ELF-1 (cell line): ENCODE measurements at regions not wholly inside any gene's neighbourhood (a gene's known extent, or its start where the extent isn't known, plus 50 kb on each side); places are given as distances from the start of the nearest gene placed in this dataset.

Experiments used
- DNase-seq: peaks from one replicate; pipeline ENCODE4 v3.0.0-alpha.2; 2016; ENCODE audit warnings: low read depth, low spot score

GRCh38 chr4:26101011-26101410 is 187.0 kb downstream of the SMIM20 start:
- no peak for DNase-seq

GRCh38 chr4:26104056-26104685 is 190.2 kb downstream of the SMIM20 start:
- no peak for DNase-seq

- no peak for DNase-seq
Measured at GRCh38 chr4:26105337-26105736, 191.3 kb downstream of the SMIM20 start.

GRCh38 chr4:26105815-26106699 is 192.0 kb downstream of the SMIM20 start:
- DNase-seq: no peak

- DNase-seq: no peak
Measured at GRCh38 chr4:26106776-26107175, 192.8 kb downstream of the SMIM20 start.

GRCh38 chr4:26108054-26108453 is 194.0 kb downstream of the SMIM20 start:
- no peak for DNase-seq

GRCh38 chr4:26110493-26110892 is 196.5 kb downstream of the SMIM20 start:
- no peak for DNase-seq

- DNase-seq: no peak
Measured at GRCh38 chr4:26113339-26113940, 199.4 kb downstream of the SMIM20 start.

- no peak for DNase-seq
Measured at GRCh38 chr4:26116057-26116456, 202.0 kb downstream of the SMIM20 start.

- DNase-seq: no peak
Measured at GRCh38 chr4:26120098-26120825, 200.6 kb upstream of the RBPJ start.

GRCh38 chr4:26122690-26123089 is 198.1 kb upstream of the RBPJ start:
- no peak for DNase-seq

GRCh38 chr4:26124753-26125321 is 196.0 kb upstream of the RBPJ start:
- DNase-seq: no peak

GRCh38 chr4:26126143-26126718 is 194.6 kb upstream of the RBPJ start:
- DNase-seq: no peak

- no peak for DNase-seq
Measured at GRCh38 chr4:26126994-26127393, 193.8 kb upstream of the RBPJ start.

- no peak for DNase-seq
Measured at GRCh38 chr4:26127851-26128337, 192.9 kb upstream of the RBPJ start.

GRCh38 chr4:26130173-26130572 is 190.6 kb upstream of the RBPJ start:
- no peak for DNase-seq

- no peak for DNase-seq
Measured at GRCh38 chr4:26130841-26131432, 189.9 kb upstream of the RBPJ start.

- no peak for DNase-seq
Measured at GRCh38 chr4:26131711-26132110, 189.1 kb upstream of the RBPJ start.

GRCh38 chr4:26132858-26133257 is 188.0 kb upstream of the RBPJ start:
- DNase-seq: peak; percentile 22

- DNase-seq: no peak
Measured at GRCh38 chr4:26133840-26134239, 187.0 kb upstream of the RBPJ start.

- no peak for DNase-seq
Measured at GRCh38 chr4:26135331-26135730, 185.5 kb upstream of the RBPJ start.
